ENCODE measurements at regions not wholly inside any gene's neighbourhood (a gene's known extent, or its start where the extent isn't known, plus 50 kb on each side); places are given as distances from the start of the nearest gene placed in this dataset.
A peak's percentile ranks its signal among the peaks of the same experiment; 100 is the strongest.

GRCh38 chr6:43912598-43913371 lies 142.8 kb downstream of the VEGFA start:
- TF ChIP-seq GLMP (CRISPR knock-in tag; IDR thresholded peaks at IDR 0.05; ENCODE audit: borderline replicate concordance) (no peak), ZNF251 (CRISPR knock-in tag; IDR thresholded peaks at IDR 0.05) (0 out of 2 replicates have a peak, but pooled peaks have one; percentile 78), PBX3 (CRISPR knock-in tag; IDR thresholded peaks at IDR 0.05; ENCODE audit: borderline replicate concordance) (no peak), SMAD1 (CRISPR knock-in tag; IDR thresholded peaks at IDR 0.05; ENCODE audit: borderline replicate concordance, low read depth) (no peak), ZFX (CRISPR knock-in tag; IDR thresholded peaks at IDR 0.05; ENCODE audit: low read depth) (peak; percentile 87), ZSCAN29 (CRISPR knock-in tag; conservative IDR thresholded peaks at IDR 0.05) (no peak; the same call in 1 of the 2 replicates), CTCF (CRISPR knock-in tag; IDR thresholded peaks at IDR 0.05) (peak; percentile 30; the same call in 1 of the 2 replicates), RFX5 (IDR thresholded peaks at IDR 0.05; ENCODE audit: low read depth, low read length) (no peak), GRHL1 (CRISPR knock-in tag; conservative IDR thresholded peaks at IDR 0.05) (no peak), ZNF672 (CRISPR knock-in tag; IDR thresholded peaks at IDR 0.05) (no peak), RXRA (CRISPR knock-in tag; IDR thresholded peaks at IDR 0.05) (peak; percentile 95), BRCA1 (CRISPR knock-in tag; IDR thresholded peaks at IDR 0.05) (no peak)
